ENCODE measurements at regions not wholly inside any gene's neighbourhood (a gene's known extent, or its start where the extent isn't known, plus 50 kb on each side); places are given as distances from the start of the nearest gene placed in this dataset.

- TF ChIP-seq POLR2AphosphoS5 (IDR thresholded peaks at IDR 0.05; ENCODE audit: insufficient read depth, low read depth, low read length) (no peak), EZH2 (IDR thresholded peaks at IDR 0.05; ENCODE audit: borderline replicate concordance, low read depth, low read length, severe bottlenecking) (no peak)
- TF ChIP-seq, protein P1, sequence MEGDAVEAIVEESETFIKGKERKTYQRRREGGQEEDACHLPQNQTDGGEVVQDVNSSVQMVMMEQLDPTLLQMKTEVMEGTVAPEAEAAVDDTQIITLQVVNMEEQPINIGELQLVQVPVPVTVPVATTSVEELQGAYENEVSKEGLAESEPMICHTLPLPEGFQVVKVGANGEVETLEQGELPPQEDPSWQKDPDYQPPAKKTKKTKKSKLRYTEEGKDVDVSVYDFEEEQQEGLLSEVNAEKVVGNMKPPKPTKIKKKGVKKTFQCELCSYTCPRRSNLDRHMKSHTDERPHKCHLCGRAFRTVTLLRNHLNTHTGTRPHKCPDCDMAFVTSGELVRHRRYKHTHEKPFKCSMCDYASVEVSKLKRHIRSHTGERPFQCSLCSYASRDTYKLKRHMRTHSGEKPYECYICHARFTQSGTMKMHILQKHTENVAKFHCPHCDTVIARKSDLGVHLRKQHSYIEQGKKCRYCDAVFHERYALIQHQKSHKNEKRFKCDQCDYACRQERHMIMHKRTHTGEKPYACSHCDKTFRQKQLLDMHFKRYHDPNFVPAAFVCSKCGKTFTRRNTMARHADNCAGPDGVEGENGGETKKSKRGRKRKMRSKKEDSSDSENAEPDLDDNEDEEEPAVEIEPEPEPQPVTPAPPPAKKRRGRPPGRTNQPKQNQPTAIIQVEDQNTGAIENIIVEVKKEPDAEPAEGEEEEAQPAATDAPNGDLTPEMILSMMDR (IDR thresholded peaks at IDR 0.05; ENCODE audit: extremely low read depth in 1 of 2, insufficient read depth in 1 of 2, low read depth in 1 of 2, low read length in 2 of 2) = no peak
Measured at GRCh38 chr5:74187757-74188156, 452.8 kb downstream of the ENC1 start.

Measured in endothelial cell of umbilical vein (primary cell).